NT2/D1 (cell line): ENCODE measurements at regions not wholly inside any gene's neighbourhood (a gene's known extent, or its start where the extent isn't known, plus 50 kb on each side); places are given as distances from the start of the nearest gene placed in this dataset.

Experiments
- SUZ12 ChIP-seq: IDR thresholded peaks from 2 replicates; pipeline ENCODE4 v1.6.1; 2011; ENCODE audit not compliant: insufficient read length, insufficient read depth; ENCODE audit errors: extremely low read depth
- YY1 ChIP-seq: IDR thresholded peaks from 2 replicates; pipeline ENCODE4 v1.6.1; 2011; ENCODE audit not compliant: insufficient read length, insufficient read depth
- ZNF274 ChIP-seq: IDR thresholded peaks from 2 replicates; pipeline ENCODE4 v1.6.1; 2011; ENCODE audit warnings: mild to moderate bottlenecking, low read depth, low read length

DNA sequence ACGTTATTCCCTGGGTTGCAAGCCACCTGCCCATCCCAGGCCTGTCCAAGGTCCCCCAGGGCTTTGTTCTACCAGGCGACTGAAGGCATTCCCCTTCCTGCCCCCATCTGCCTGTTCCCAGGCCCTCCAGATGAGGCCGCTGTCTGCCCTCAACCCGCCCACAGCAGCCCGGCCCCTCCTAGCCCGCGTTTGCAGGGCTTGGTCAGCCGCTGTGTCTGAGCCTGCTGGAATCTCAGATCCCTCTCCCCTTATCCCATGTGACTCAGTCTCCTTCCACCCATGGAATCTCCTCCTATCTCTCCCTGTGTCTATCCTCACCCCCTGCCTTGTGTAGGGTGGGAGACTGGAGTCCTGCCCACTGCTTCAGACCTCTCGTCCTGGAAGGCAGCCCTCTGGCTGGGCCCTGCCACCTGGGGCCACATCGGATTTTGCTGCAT, 186.0 kb upstream of the TNRC6C start:
- no peak for TF ChIP-seq YY1
- TF ChIP-seq ZNF274 = no peak
- TF ChIP-seq SUZ12 = no peak
